HG02938 (cell line): ENCODE measurements at regions not wholly inside any gene's neighbourhood (a gene's known extent, or its start where the extent isn't known, plus 50 kb on each side); places are given as distances from the start of the nearest gene placed in this dataset.
A peak's percentile ranks its signal among the peaks of the same experiment; 100 is the strongest.
"Not testable (repeated sequence)": the region's sequence is repeated elsewhere in the genome, so short reads cannot be mapped to it uniquely, and the experiment has no call there.

Experiments used
- ATAC-seq: cut with Tn5 transposase; IDR thresholded peaks from one replicate; pipeline ENCODE4 v1.9.1; 2021; ENCODE audit warnings: mild to moderate bottlenecking, moderate library complexity; ENCODE audit not compliant: unreplicated experiment

DNA sequence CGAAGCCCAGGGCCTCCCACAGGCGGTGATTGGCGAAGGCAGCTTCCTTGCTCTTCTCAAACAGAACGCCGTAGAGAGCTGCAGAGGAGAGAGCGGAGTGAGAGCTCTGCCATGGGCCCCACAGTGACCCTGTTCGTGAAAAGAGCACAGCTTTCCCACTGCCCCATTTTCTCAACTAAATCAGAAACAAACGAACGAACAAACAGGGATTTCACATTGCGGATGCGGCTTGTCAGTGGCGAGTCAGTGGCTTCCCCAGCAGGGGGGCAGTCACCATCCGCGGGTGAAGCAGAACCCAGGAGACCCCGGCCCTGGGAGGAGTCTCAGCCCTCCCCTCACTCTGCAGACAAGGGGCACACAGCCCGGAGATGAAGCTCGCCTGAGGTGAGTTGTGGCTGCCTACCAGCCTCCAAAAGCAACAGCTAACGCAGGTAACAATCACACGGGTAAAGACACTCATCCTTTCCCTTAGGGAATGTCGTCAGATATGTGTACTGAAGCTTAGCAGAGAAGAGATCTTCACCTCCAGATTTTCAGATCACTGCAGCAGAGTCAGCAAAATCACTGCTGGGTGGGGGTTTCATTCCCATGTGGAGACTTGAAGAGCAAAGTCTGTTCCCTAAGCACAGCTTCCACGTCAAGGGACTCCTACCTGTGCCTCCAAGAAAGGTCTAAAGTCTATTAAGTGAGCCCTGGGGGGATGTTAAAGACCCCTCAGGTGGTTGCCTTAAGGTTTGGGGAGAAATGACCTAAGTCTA is 51.2 kb upstream of the GPR31 start:
- ATAC-seq = no peak

DNA sequence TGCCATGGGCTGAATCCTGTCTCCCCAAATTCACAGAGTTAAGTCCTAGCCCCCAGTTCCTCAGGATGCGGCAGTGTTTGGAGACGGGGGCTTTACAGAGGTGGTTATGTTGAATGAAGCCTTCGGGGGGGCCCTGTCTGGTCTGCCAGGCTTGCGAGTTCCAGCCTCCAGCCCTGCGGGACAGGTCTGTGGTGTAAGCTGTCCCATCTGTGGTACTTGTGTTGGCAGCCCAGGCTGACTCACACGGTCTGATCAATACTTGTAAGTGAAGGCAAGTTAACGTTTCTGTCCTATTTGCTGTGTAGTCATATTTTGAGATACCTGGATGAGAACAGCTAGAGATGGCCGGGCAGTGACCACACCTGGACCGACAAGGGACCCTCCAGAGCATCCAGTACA is 51.8 kb upstream of the GPR31 start:
- ATAC-seq = no peak

DNA sequence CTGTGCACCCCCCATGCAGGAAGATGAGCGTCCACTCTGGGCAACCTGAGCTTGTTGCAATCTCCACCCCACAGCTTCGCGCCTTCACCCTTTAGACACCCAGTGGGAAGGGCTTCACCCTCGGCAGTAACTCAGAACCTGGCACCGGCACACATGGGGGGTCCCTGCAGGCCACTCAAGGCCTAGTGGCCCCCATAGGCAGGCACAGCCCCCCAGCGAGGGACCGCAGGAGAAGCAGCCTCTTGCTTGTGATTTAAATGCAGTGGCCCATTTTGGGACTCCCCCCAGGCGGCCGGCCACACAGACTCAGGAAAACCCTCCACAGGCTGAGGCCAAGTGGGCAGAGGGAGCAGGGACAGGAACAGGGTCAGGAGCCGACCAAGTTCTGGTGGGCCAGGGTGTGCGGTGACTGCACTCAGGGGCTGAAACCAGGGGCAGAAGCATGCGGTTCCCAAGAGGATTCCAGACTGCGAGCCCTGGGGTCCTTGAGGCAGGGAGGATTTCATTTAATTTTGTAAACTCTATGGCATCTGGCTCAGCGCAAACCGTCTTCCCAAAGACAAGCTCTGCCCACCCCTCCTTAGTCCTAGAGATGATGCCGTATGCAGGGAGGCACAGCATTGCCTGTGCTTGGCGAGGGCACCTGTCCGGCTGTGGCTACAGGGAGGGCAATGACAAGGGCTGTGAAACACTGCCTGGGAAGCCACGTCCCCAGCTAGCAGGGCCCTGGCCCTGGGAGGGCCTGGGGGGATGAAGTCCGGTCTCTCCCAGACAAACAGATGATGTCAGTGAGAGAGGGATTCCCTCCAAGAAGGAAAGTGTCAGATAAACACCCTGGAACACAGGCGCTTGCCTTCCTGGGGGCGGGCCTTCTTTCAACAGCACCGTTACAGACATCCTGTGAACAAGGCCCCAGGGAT is 52.9 kb upstream of the GPR31 start:
- no peak for ATAC-seq

DNA sequence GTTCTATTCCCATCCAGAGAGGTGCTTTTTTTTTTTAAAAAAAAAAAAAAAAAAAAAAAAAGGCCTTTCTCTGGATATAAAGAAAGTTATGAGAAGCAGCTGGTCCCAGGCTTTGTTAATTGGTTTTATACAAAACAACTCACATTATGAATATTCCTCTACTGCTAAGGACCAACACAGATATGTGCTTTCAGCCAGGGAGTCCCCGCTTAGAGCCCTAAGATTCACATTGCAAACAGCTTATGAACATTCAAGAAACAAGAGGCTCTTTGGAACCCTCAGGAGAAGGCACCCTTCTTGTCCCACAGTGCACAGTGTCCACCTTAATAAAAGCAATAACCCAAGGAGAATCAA is 53.5 kb upstream of the GPR31 start:
- ATAC-seq = no peak

DNA sequence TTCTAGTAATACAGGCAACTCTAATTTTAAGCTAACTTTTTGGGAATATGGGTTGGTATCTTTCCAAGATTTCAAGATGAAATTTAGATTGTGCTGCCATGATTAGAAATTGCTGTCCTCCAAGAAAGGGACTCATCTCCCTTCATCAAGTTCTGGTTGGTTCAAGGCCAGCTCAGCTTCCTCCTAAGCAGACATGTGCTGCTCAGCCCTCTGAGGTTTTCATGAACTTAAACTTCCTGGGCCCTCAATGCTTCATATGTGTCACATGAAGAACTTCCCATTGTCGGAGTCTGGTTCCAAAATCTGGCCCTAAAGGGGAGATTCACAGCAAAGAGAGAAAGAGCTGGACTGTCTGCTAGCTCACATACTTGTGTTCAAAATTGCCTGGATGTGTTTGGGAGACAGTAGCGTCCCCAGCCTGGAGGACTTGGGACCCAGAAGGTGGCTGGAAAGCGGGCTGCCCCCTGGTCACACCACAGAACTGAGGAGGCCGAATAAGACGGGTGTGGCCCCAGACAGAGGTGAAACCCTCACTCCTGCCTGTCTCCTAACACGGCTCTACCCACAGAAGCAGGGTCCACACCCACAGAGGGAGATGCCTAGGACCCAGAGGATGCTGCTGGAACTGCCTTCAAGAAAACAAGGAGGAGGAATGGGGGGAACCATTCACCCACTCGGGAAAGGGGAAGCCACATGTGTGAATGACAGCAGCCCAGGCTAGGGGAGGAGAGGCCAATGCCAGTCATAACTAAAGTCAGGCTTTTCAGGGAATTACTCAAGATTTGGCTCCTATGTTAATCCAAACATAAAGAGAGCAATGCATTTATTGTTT is 54.3 kb upstream of the GPR31 start:
- no peak for ATAC-seq

DNA sequence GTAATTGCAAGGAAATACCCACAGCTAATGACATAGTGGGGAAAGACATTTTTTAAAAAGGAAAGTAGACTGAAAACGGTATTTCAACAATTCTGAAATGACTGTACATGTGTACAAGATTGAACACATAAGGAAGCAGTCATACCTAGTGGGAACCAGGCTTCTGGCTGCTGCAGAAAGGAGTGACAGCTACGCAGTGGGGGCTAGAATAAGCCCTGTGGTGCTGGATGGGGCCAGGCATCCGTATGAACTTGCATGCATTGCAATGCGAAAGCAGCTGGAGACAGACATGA is 54.9 kb upstream of the GPR31 start:
- ATAC-seq = peak; percentile 77

DNA sequence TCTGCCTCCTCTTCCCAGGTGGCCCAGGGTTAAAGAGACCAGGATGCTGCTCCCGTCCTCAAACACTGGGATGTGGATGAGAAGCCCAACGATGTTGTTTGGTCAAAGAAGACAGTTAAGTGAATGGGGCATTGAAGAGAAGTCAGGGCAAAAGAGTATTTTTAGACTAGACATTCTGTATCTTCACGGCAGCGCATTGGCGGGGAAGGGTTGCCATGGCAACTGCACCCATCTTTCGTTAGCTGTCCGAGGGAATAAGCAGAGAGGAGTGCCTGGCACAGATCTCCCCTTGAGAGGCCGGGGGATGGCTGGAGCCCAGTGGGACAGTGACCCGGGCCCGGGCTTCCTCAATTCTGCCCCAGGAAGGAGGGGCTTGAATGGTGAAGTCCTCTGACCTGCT is 56.4 kb upstream of the GPR31 start:
- ATAC-seq = no peak

DNA sequence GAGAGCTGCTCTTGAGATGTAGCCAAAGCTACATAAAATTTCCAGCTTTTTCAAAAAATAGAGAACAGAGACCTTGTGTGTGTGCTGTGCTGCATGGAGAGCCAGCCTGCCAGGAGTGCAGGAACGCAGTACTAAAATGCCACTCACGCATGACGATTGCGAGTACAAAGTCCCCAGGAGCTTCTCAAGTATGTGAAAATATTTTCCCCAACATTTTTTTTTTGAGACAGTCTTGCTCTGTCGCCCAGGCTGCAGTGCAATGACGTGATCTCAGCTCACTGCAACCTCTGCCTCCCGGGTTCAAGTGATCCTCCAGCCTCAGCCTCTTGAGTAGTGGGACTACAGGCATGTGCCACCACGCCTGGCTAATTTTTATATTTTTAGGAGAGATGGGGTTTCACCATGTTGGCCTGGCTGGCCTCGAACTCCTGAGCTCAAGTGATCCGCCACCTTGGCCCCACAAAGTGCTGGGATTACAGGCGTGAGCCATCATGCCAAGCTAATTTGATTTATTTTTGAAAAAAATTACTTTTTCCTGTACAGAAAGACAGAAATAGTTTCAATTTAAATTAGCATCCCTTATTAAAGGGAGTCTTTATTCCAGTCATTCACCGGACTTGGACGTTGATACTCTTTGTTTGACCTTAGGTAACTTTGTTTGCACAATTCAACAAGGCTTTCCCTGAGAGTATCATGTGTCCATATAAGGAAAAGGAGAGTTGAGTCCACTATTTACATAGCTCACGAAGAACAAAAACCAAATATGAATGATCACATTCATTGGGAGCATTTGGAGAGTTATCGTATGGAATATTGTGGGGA is 57.9 kb upstream of the GPR31 start:
- ATAC-seq = not testable (repeated sequence)

DNA sequence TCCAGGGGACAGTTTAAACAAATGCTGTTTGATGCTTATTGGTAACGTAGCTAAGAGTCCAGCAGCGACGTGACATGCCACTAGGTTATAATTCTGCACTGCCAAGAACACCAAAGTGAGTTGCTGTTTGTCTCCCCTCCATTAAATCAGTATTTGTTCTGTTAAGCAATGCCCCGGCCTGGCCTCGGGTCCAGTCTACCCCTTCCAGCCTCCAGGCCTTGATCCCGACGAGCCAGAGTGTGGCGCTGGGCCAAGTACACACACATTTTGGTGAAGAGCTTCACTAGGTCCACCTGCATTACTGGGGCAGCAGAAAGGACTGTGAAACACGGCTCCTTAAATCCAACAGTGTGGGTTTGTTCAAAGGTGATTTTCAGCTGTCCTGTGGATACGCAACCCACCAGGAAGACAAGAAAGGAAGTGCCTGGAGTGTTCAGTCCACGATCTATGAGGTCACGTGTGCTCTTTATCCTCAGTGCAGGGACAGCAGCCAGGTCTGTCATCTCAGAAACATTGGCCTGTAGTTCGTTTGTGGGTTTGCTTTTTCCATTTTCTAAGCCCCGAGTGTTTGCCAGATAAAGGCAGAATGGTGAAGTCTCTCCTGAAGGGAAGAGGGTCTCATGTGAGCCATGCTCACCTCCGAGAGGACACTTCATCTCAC is 58.7 kb upstream of the GPR31 start:
- not testable (repeated sequence) for ATAC-seq

DNA sequence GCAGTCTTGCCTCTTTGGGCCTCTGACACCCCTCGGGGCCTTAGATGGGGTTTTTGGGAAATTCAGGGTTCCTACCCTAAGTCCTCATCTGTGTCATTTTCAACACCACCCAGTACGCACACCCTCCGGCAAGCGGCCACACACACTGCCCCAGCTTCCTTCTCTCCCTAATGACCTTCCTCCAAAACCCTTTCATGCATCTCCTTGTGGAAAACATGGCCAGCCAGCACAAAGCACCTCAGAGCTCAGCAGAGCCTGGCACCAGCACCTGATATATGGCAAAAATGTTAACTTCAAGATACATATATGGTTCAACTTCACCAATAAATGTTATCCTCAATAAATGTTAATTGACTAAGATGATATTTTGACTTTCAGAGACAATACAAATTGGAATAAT is 59.3 kb upstream of the GPR31 start:
- ATAC-seq = not testable (repeated sequence)

DNA sequence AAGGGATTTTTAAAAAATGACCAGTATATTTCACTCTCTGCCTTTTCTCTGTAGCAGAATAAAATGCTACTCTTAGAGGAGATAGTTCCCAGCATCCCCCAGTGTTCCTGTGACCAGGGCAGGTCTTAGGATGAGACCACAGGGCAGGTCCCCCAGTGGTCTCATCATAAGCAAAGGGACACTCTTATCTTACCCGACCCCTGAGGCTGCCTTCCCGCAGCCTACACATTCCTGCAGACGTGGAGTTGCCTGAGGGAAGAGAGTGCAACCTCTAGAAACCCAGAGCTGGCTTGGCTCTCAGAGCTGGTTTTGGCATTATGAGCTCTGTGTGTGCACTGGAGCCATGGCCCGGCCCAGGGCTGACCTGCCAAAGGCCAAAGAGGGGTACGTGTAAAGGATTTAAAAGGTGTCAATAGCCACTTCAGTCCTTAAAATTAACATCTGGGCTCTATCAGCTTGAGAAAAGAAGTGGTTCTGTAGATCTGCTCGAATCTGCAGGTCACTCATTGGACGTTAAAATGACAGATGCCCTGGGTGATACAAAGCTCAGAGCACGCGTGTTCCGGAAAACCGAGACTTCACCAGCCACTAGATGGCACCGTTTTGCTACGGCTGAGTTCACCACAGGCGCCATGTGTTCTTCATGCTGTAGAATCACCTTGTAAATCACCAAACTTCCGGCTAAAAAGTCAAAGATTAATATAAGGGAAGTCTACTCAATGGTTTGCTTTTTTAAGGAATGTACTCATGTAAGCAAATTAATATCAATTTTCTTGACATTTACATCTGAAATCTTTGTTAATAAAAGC is 60.4 kb upstream of the GPR31 start:
- ATAC-seq = peak; percentile 87

DNA sequence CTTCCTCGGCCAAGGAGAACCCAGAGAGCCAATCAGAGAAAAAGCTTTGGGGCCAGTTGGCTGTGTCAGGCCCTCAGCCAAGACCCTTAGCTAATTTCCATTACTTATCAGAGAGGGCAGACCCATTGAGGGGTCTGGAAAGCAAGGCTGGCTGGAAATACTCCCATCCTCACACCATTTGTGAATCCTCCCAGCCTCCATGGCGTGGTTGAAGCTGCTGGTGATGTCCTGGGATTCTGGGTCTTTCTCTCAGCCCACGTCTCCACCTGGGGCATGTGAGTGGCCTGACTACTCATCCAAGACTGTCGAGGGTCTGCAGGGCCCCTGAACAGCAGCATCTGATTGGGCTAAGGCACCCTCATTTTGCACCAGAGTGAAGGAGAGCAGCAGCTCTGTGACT is 61.3 kb upstream of the GPR31 start:
- ATAC-seq = not testable (repeated sequence)

DNA sequence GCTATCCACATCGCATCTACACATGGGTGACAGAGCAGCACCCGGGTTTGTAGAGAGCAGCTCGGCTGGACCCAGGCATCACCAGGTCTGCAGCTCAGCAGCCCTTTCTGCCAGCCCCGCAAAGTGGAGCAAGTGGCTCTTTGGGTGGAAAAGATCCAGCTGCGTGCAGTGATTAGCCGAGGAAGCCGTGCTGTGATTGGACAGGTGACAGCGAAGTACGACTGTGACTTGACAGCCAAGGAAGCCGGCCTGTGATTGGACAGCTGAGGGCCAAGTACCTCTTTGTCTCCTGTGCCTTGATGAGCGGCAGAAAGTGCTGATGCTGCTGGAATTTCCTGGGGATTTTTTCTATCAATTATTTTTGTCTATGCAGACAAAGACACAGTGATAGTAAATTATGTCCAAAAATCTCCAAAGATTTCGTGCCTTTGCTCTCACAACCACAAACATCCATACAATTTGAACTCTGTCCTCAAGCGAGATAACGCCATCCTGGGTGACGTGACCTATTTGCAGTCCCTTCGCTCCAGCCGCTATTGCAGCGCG is 62.3 kb upstream of the GPR31 start:
- no peak for ATAC-seq

DNA sequence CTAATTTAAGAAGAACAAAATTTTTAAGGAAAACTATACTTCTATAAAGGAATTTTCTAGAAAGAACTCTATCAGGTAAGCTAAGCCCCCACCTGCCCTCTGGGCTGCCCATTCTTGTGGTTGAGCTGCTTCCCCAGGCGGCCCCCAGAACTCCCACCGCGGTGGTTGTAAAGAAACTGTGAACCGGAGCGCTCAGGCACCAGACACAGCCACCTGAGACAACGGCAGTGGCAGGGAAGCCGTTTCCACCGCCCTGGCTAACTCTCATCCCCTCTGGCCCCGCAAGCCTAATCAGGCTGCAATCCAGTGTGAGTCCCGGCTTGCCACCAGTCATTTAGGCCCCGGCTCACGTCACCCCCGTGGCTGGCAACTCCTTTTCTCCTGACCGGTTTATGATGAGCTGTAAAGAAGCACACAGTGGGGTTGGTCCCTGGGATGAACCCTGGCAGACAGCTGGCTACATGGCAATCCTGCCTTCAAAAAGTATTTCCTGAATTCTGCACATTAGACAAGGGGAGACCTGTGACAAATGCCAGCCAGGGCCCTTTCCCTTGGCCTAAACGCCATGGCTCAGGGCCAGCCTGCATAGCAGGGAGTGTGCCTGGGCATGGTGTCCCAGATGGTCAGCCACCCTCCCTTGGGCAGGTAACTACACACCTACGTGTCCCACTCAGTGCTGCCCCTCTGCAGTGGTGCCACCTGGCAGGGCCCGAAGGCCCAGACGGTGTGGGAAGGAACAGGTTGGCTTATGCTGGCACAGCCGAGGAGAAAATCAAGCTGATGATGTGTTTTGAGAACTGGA is 63.8 kb upstream of the GPR31 start:
- no peak for ATAC-seq

DNA sequence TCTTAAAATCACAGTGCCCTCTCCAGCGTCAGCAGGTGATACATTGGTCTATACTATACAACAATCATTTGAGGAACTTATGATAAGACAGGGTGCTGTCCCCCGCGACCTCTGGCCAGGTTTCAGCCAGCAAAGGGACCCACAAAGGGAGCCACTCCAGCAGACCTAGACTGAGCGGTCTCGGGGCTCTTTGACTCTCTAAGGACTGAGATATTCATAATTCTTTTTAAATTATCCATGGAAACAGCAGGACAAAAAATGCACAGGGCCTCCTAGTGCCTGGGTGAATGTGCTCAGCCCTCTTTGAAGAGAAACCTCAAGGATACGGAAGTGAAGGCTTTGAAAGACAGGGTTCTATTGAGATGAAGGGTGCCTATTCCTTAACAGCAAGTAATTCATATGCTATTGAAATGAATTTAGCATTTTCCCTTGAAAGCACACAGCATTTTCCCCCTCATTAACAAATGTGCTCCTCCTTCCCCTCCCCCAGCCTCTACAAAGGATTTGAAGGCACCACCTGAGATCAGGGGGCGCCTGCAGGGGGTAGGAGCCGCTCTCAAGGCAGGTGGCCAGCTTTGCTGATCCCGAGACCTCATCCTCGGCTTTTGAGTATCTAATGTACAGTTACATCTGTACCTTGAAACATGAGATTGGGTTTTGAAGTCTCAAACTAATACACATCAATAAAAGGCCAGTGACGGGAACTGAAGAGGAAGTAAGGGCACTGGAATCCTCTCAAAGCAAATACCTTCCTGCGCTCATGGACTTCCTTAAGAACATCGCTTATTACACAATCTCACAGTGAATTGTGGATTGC is 65.3 kb upstream of the UNC93A start:
- not testable (repeated sequence) for ATAC-seq

DNA sequence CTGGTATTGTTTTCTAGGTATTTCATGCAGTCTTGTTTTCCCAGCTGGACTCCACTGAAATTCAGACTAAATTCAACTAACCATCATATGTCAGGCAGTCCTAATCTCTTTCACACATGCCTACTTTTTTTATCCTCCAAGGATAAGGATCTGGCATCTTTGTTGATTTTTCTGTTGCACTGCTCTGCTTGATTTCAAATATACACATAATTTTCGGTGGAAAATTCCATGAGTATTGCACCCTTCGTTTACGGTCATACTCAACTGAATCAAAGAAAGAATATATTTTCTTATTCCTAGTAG is 64.8 kb upstream of the UNC93A start:
- ATAC-seq = no peak

DNA sequence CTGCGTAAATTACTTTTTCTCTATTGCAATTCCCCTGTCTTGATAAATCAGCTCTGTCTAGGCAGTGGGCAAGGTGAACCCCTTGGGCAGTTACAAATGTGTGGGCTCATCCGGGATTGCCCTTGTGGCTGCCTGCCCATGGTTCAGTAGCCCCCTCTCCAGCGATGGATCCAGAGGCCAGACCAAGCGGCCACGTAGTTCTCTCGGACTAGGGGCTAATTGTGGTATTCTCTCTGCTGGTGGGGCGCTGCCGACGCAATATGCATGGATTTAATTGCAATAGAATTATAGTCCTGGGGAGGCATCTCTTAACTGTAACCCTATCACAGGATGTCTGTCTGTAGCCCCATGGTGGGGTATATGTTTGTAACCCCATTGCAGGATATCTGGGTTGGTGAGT is 64.3 kb upstream of the UNC93A start:
- no peak for ATAC-seq

DNA sequence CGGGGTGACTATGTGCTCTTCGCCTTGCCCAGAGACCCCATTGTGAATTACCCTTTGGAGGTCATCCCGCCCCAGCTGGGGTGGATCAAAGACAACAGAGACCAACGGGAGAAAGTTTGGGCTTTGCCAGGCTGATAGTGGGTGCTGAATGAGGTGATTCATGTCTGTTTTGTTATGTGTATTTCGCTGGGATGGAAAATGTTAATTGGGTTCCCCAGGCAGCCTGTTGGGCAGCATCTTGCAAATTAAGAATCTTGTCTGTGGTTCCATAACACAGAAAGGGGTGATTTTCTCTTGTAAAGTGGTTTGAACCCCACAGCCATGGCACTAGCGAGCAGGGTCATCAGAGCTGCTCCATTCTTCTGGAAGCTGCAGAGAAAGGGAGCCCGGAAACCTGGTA is 63.1 kb upstream of the UNC93A start:
- no peak for ATAC-seq
